DMS153 treated with DMSO at 0.1 percent for 48 hours (cell line): ENCODE measurements at regions not wholly inside any gene's neighbourhood (a gene's known extent, or its start where the extent isn't known, plus 50 kb on each side); places are given as distances from the start of the nearest gene placed in this dataset.
"Not testable (repeated sequence)": the region's sequence is repeated elsewhere in the genome, so short reads cannot be mapped to it uniquely, and the experiment has no call there.

Experiments
- DNase-seq: peaks from one replicate; lab custom pipeline; 2025; ENCODE audit not compliant: unreplicated experiment; lab: John Stamatoyannopoulos, UW

GRCh38 chr12:108424026-108424425 is 84.9 kb upstream of the CMKLR1 start:
- no peak for DNase-seq

- no peak for DNase-seq
Observed at GRCh38 chr12:108423486-108423885, 84.4 kb upstream of the CMKLR1 start.

- DNase-seq = not testable (repeated sequence)
Observed at GRCh38 chr12:108421082-108421481, 82.0 kb upstream of the CMKLR1 start.

- not testable (repeated sequence) for DNase-seq
Observed at GRCh38 chr12:108420421-108420820, 81.3 kb upstream of the CMKLR1 start.

GRCh38 chr12:108419949-108420348 is 80.8 kb upstream of the CMKLR1 start:
- DNase-seq = no peak

- no peak for DNase-seq
Observed at GRCh38 chr12:108418164-108418890, 79.2 kb upstream of the CMKLR1 start.

- DNase-seq = no peak
Observed at GRCh38 chr12:108414021-108414420, 74.9 kb upstream of the CMKLR1 start.

- DNase-seq = no peak
Observed at GRCh38 chr12:108410689-108411088, 71.6 kb upstream of the CMKLR1 start.

GRCh38 chr12:108409481-108409880 is 70.4 kb upstream of the CMKLR1 start:
- DNase-seq = no peak

- no peak for DNase-seq
Observed at GRCh38 chr12:108403952-108404351, 64.8 kb upstream of the CMKLR1 start.

GRCh38 chr12:108401964-108402363 is 62.9 kb upstream of the CMKLR1 start:
- DNase-seq = no peak

- no peak for DNase-seq
Observed at GRCh38 chr12:108400900-108401480, 61.9 kb upstream of the CMKLR1 start.

- no peak for DNase-seq
Observed at GRCh38 chr12:108400481-108400880, 61.4 kb upstream of the CMKLR1 start.

GRCh38 chr12:108400056-108400455 is 60.9 kb upstream of the CMKLR1 start:
- no peak for DNase-seq

- DNase-seq = no peak
Observed at GRCh38 chr12:108399514-108399913, 60.4 kb upstream of the CMKLR1 start.

- DNase-seq = no peak
Observed at GRCh38 chr12:108394196-108394595, 55.1 kb upstream of the CMKLR1 start.

- no peak for DNase-seq
Observed at GRCh38 chr12:108392284-108392683, 53.2 kb upstream of the CMKLR1 start.

GRCh38 chr12:108390495-108391203 is 51.5 kb upstream of the CMKLR1 start:
- DNase-seq = no peak

- no peak for DNase-seq
Observed at GRCh38 chr12:108389544-108389943, 50.4 kb upstream of the CMKLR1 start.
